Limb (tissue), 2 donors: ENCODE measurements at regions not wholly inside any gene's neighbourhood (a gene's known extent, or its start where the extent isn't known, plus 50 kb on each side); places are given as distances from the start of the nearest gene placed in this dataset.

Source experiments
- DNase-seq, 2 donors: peaks; one replicate each; pipeline ENCODE4 v3.0.0-alpha.2; 2016; ENCODE audit errors: extremely low spot score in 2 of 2

GRCh38 chr11:29959488-29959887, 57.3 kb downstream of the KCNA4 start:
- no peak for DNase-seq

- DNase-seq, result no peak
These were observed 59.4 kb downstream of the KCNA4 start for GRCh38 chr11:29957431-29957830.

DNA sequence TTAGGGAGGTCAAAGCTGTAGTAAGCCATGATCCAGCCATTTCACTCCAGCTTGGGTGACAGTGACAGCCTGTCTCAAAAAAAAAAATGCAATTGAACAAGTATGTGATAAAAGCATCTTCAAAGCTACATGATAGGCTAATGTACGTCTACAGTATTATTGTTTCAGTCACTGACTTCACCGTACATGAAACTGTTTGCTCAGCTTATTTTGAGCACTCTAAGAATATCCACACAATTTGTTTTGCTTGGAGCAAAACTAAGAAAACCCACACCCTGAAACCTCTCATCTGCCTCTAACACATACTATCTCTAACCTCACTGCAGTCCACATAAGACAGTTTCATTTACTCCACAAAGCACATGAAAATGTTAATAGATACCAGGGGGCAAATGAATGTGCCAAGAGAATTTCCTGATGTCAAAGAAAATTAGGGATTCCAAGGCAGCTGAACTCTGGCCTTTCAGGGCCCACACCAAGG, 60.7 kb downstream of the KCNA4 start:
- no peak for DNase-seq

GRCh38 chr11:29943347-29943746, 73.5 kb downstream of the KCNA4 start:
- DNase-seq, result no peak

GRCh38 chr11:29937526-29937925, 79.3 kb downstream of the KCNA4 start:
- DNase-seq, result no peak

DNA sequence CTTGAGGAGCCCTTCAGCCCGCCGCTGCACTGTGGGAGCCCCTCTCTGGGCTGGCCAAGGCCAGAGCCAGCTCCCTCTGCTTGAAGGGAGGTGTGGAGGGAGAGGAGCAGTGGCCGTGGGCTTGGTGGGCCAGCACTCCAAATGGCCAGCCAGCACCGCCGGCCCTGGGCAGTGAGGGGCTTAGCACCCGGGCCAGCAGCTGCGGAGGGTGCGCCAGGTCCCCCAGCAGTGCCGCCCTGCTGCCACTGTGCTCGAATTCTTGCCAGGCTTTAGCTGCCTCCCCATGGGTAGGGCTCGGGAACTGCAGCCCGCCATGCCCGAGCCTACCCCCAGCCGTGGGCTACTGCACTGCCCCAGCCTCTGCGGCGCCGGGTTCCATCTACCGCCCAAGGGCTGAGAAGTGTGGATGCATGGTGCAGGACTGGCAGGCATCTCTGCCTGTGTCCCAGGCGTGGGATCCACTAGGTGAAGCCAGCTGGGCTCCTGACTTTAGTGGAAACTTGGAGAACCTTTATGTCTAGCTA, 82.7 kb downstream of the KCNA4 start:
- no peak for DNase-seq

DNA sequence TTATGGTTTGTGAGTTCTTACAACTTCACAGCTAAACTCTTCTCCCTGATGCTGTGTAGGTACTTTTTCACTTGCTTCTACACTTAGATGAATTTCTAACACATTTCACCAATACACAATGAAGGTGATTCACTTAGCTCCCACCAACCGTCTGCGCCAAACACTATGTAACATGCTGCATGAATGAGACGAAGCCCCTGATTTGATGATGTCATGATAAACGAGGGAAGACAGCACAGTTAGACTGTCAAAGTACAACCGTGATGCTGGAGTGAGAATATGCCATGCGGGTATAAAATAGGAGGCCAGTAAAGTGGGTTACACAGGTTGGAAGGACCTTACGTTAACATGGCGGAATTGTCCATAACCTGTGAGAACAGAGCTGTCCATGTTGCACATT, 100.8 kb downstream of the KCNA4 start:
- no peak for DNase-seq

GRCh38 chr11:29914203-29914930, 102.5 kb downstream of the KCNA4 start:
- no peak for DNase-seq

- no peak for DNase-seq
These were observed 103.5 kb downstream of the KCNA4 start for GRCh38 chr11:29913352-29913751.

- no peak for DNase-seq
These were observed 116.4 kb downstream of the KCNA4 start for GRCh38 chr11:29900382-29900781.

GRCh38 chr11:29879560-29879959, 137.3 kb downstream of the KCNA4 start:
- DNase-seq, result no peak

DNA sequence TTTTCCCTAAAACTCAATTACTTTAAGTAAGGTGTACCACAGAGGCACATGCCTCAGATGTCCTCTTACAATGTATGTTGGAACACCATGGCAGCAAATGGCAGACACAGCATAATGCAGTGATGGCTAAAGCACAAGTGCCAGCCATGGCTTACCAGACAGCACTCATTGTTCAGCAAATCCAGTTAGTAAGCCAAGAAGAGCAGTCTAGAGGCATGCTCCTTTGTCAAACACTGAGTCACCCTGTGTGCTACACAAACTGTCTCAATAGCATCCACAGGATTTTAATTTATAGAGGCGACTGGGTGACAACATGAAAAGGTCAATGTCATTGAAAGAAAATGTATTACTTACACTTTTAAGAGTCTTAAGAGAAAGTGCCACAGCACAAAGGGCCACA, 140.6 kb downstream of the KCNA4 start:
- no peak for DNase-seq

DNA sequence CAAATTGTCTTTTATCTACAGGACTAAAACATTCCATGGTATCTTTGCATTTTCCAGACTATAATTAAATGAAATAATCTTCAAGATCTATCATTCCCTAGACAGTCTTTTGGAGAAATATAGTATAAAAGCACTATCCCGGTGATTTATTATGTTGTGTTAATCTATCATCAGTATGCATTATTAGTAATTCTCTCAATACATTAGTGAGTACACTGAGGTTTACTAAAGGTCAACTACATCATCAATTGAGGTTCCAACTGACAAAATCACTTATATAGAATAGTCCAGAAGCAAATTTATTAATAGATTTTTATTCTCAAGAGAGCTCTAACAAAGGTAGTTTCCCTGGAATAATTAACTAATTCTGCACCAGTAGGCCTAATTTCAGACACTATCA, 169.6 kb downstream of the KCNA4 start:
- DNase-seq, result no peak

GRCh38 chr11:29844701-29845379, 172.0 kb downstream of the KCNA4 start:
- no peak for DNase-seq

- no peak for DNase-seq
These were observed 172.8 kb downstream of the KCNA4 start for GRCh38 chr11:29844031-29844430.

DNA sequence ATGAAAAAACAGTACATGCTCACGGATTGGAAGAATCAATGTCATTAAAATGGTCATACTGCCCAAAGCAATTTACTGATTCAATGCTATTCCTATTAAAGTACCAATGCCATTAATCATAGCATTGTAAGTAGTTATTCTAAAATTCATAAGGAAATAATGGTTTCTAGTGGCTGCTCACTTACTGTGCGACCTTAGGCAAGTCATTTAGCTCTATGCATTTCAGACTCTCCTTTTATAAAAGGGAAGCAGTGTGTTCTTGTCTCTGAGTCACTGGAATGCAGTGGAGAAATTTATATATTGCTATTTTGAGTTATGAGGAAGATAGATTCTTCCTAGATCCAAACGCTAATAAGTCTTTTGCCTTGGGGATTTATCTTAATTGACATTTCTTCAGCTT, 174.8 kb downstream of the KCNA4 start:
- DNase-seq, result no peak

DNA sequence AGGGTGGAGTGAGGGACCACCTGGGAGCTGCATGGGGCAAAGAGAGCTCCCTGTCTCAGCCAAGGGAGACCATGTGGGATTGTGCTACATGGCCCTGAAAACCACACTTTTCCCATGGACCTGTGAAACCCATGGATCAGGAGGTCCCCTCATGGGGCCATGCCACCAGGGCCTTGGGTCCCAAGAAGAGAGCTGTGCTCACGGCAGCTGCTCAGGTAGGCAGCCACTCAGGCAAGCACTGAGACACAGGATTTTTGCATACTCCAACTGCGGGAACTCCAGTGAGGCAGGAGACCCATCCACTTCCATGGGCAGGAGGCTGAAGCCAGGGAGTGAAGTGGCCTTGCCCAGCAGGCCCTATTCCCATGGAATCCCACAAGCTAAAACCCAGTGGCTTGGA, 190.0 kb downstream of the KCNA4 start:
- no peak for DNase-seq

- DNase-seq, result no peak
These were observed 200.5 kb downstream of the KCNA4 start for GRCh38 chr11:29816359-29816758.

GRCh38 chr11:29809121-29809520, 207.7 kb downstream of the KCNA4 start:
- DNase-seq, result no peak

DNA sequence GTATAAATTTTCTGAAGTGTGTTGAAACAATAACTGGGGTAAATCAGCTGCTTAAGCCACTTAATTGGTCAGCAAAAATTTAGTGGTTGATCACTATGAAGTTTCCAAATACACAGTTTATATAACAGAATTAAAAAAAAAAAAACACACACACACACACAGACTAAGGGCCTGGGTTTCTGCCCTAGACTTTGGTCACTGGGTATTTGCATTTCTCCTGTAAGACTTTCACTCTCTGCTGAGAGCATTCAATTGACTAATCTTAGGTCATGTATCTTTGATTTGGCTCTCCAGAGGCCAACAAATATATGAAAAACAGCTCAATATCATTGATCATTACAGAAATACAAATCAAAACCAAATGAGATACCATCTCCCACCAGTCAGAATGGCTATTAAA, 214.3 kb downstream of the KCNA4 start:
- DNase-seq, result no peak

DNA sequence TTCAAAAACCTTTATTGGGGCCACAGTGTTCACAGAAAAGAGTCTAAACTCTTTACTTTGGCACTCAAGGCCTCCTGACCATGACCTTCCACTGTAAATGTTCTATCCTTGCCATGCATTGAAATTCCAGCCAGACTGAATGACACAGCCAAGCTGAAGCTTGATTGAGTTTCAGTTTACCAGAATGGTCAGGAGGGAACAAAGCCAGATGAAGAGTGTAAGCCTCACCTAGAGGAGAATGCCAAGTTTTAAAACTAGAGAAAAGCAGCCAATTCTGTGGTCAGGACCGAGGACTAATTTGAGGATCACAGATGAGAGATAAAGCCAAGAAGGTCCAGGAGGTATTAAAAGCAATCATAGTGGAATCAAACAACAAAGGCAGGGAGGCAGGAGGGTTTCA, 215.3 kb downstream of the KCNA4 start:
- DNase-seq, result peak in 1 of 2 donors; percentile 6

DNA sequence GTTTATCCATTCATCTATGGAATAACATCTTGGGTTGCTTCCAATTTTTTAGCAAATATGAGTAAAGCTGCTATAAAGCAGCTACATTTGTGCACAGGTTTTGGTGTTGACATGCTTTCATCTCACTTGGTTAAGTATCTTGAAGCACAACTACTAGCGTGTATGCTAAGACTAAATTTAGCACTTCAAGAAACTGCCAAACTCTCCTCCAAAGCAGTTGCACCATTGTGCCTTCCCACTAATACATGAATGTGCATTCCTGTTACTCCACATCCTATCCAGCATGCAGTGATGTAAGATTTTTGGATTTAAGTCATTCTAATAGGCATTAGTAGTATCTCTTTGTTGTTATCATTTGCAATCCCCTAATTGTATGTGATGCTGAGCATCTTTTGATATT, 230.7 kb downstream of the KCNA4 start:
- DNase-seq, result no peak

GRCh38 chr11:29783506-29783905, 233.3 kb downstream of the KCNA4 start:
- DNase-seq, result no peak
